Neural progenitor cell (in vitro differentiated cells): ENCODE measurements at regions not wholly inside any gene's neighbourhood (a gene's known extent, or its start where the extent isn't known, plus 50 kb on each side); places are given as distances from the start of the nearest gene placed in this dataset.

ENCODE experiments used
- CTCF ChIP-seq: fragments of 200-600 bp; sonication (generic); IDR thresholded peaks from 2 replicates; pipeline ENCODE4 v1.5.1; 2017; ENCODE audit warnings: antibody characterized with exemption, mild to moderate bottlenecking
- EZH2 ChIP-seq: fragments of 200-600 bp; sonication (generic); IDR thresholded peaks from 2 replicates; pipeline ENCODE4 v1.6.1; 2017; ENCODE audit warnings: antibody characterized with exemption, mild to moderate bottlenecking, moderate library complexity
- EZH2phosphoT487 ChIP-seq: fragments of 200-600 bp; sonication (generic); IDR thresholded peaks from 2 replicates; pipeline ENCODE4 v1.6.1; 2017; ENCODE audit warnings: antibody characterized with exemption

- TF ChIP-seq CTCF (no peak), EZH2 (no peak), EZH2phosphoT487 (no peak)
Observed at GRCh38 chr6:16002332-16003196, 126.3 kb upstream of the MYLIP start.
